ENCODE measurements at regions not wholly inside any gene's neighbourhood (a gene's known extent, or its start where the extent isn't known, plus 50 kb on each side); places are given as distances from the start of the nearest gene placed in this dataset.

GRCh38 chr12:91603060-91603459 is 420.4 kb upstream of the DCN start:
- Histone ChIP-seq H3K9me3 (ENCODE audit: low read depth, low read length, poor library complexity, severe bottlenecking) (no peaks in the 10 kb centered on the region), H3K27me3 (replicated peaks; ENCODE audit: insufficient read depth, low read depth, low read length, poor library complexity) (no peaks in the 10 kb centered on the region), H3K4me1 (ENCODE audit: insufficient read depth, low read length, poor library complexity, severe bottlenecking) (no peaks in the 10 kb centered on the region), H3K27ac (ENCODE audit: low read depth, low read length, poor library complexity, severe bottlenecking) (no peak overlapping the region), H3K36me3 (ENCODE audit: insufficient read depth, low read length, poor library complexity, severe bottlenecking) (no peaks in the 10 kb centered on the region), H3K4me3 (ENCODE audit: low read depth, low read length, poor library complexity, severe bottlenecking) (no peak overlapping the region)
- DNase-seq (ENCODE audit: low spot score), result no peak
- intact Hi-C loops (cut with micrococcal nuclease; ENCODE audit: unreplicated experiment), result no loop called here
- BruUV-seq (replicated peaks), result no TSS peak
- POLR2A ChIA-PET (ENCODE audit: low non-redundant PET), result interaction anchor here (0.6 kb wide), 1 partner anchor 12 kb away, joined by 3 read pairs; no protein-coding TSS in a partner anchor
- CTCF ChIA-PET, result no interaction called here
- no peak for TF ChIP-seq EZH2 (IDR thresholded peaks at IDR 0.05; ENCODE audit: borderline replicate concordance, low read depth, low read length, poor library complexity, severe bottlenecking)
- TF ChIP-seq, protein P1, sequence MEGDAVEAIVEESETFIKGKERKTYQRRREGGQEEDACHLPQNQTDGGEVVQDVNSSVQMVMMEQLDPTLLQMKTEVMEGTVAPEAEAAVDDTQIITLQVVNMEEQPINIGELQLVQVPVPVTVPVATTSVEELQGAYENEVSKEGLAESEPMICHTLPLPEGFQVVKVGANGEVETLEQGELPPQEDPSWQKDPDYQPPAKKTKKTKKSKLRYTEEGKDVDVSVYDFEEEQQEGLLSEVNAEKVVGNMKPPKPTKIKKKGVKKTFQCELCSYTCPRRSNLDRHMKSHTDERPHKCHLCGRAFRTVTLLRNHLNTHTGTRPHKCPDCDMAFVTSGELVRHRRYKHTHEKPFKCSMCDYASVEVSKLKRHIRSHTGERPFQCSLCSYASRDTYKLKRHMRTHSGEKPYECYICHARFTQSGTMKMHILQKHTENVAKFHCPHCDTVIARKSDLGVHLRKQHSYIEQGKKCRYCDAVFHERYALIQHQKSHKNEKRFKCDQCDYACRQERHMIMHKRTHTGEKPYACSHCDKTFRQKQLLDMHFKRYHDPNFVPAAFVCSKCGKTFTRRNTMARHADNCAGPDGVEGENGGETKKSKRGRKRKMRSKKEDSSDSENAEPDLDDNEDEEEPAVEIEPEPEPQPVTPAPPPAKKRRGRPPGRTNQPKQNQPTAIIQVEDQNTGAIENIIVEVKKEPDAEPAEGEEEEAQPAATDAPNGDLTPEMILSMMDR (conservative IDR thresholded peaks at IDR 0.05; ENCODE audit: low read depth, low read length), result no peak

DNA sequence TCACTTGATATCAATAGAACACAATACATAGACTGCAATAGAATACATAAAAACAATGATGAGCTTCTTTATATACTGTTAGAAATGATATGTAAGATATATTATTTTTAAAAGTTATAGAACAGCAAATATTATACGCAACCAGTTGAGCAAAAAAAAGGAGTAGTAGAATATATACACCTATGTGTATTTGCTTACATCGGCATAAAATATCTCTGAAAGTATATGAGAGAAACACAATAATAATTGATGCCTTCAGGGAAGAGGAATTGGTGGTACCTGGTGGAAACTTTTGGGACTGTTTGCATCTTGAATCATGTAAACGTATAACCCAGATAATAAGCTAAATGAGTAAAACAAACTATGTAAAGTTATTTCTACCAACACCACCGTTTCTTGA is 418.4 kb upstream of the DCN start:
- CTCF ChIA-PET, result no interaction called here
- BruUV-seq (replicated peaks), result no TSS peak

DNA sequence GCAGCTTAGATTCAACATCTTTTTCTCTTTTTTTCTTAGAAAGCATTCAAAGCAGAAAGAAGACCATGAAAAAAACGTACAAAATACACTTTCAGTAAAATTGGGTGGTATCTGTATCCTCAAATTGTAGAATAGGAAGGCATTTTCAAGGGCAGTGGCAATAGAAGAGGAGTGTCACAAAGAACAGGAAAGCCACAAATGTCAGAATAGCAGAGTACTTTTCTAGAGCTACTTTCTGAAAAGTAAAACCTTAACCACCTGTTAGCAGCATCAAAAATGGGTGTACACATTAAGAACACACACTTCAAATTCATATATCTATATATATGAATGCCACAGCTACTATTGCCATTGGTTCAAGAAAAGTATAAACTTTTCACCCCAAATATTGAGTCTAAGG is 412.1 kb upstream of the DCN start:
- no peaks in the 10 kb centered on the region for H3K9me3 ChIP-seq (ENCODE audit: low read depth, low read length, poor library complexity, severe bottlenecking)
- CTCF ChIA-PET, result no interaction called here
- no peak overlapping the region for H3K4me3 ChIP-seq (ENCODE audit: low read depth, low read length, poor library complexity, severe bottlenecking)
- no TSS peak for BruUV-seq (replicated peaks)
- POLR2A ChIA-PET (ENCODE audit: low non-redundant PET), result no interaction called here
- no peaks in the 10 kb centered on the region for H3K27me3 ChIP-seq (replicated peaks; ENCODE audit: insufficient read depth, low read depth, low read length, poor library complexity)
- no peak overlapping the region for H3K27ac ChIP-seq (ENCODE audit: low read depth, low read length, poor library complexity, severe bottlenecking)
- intact Hi-C loops (cut with micrococcal nuclease; ENCODE audit: unreplicated experiment), result no loop called here
- no peaks in the 10 kb centered on the region for H3K4me1 ChIP-seq (ENCODE audit: insufficient read depth, low read length, poor library complexity, severe bottlenecking)
- TF ChIP-seq, protein P1 (conservative IDR thresholded peaks at IDR 0.05; ENCODE audit: low read depth, low read length), result no peak
- TF ChIP-seq EZH2 (IDR thresholded peaks at IDR 0.05; ENCODE audit: borderline replicate concordance, low read depth, low read length, poor library complexity, severe bottlenecking), result no peak
- DNase-seq (ENCODE audit: low spot score), result no peak
- H3K36me3 ChIP-seq (ENCODE audit: insufficient read depth, low read length, poor library complexity, severe bottlenecking), result no peaks in the 10 kb centered on the region

More for the DNA sequence above, 418.4 kb upstream of the DCN start:
- H3K27ac ChIP-seq (ENCODE audit: low read depth, low read length, poor library complexity, severe bottlenecking), result no peak overlapping the region
- TF ChIP-seq EZH2 (IDR thresholded peaks at IDR 0.05; ENCODE audit: borderline replicate concordance, low read depth, low read length, poor library complexity, severe bottlenecking), result no peak
- TF ChIP-seq, protein P1 (conservative IDR thresholded peaks at IDR 0.05; ENCODE audit: low read depth, low read length), result no peak
- no peak for DNase-seq (ENCODE audit: low spot score)
- POLR2A ChIA-PET (ENCODE audit: low non-redundant PET), result no interaction called here
- H3K27me3 ChIP-seq (replicated peaks; ENCODE audit: insufficient read depth, low read depth, low read length, poor library complexity), result no peaks in the 10 kb centered on the region
- no peak overlapping the region for H3K4me3 ChIP-seq (ENCODE audit: low read depth, low read length, poor library complexity, severe bottlenecking)
- intact Hi-C loops (cut with micrococcal nuclease; ENCODE audit: unreplicated experiment), result no loop called here
- no peaks in the 10 kb centered on the region for H3K9me3 ChIP-seq (ENCODE audit: low read depth, low read length, poor library complexity, severe bottlenecking)
- H3K36me3 ChIP-seq (ENCODE audit: insufficient read depth, low read length, poor library complexity, severe bottlenecking), result no peaks in the 10 kb centered on the region
- H3K4me1 ChIP-seq (ENCODE audit: insufficient read depth, low read length, poor library complexity, severe bottlenecking), result no peaks in the 10 kb centered on the region

Data from A673 (cell line).